Activated T-cell treated with anti-CD3 and anti-CD28 coated beads, Interleukin-2, amount 50 U/mL, for 72 hours (primary cell): ENCODE measurements at regions not wholly inside any gene's neighbourhood (a gene's known extent, or its start where the extent isn't known, plus 50 kb on each side); places are given as distances from the start of the nearest gene placed in this dataset.
"Not testable (repeated sequence)": the region's sequence is repeated elsewhere in the genome, so short reads cannot be mapped to it uniquely, and the experiment has no call there.

Experiments
- ATAC-seq, 2 donors: fragments of 150-1000 bp; cut with Tn5 transposase; replicated peaks in 1 of 2; 2 replicates each; pipeline ENCODE4 v1.10.0; 2021; ENCODE audit warnings: moderate library complexity in 2 of 2, mild to moderate bottlenecking in 1 of 2
- DNase-seq, 2 donors: peaks; one replicate each; pipeline ENCODE4 v3.0.0; 2021 to 2022; ENCODE audit warnings: mixed read lengths in 1 of 2
- H3K27ac Mint-ChIP-seq: one replicate; pipeline ENCODE4 v1.8.0; 2022; ENCODE audit warnings: mild to moderate bottlenecking, moderate library complexity, mixed read lengths
- H3K27me3 Mint-ChIP-seq: one replicate; pipeline ENCODE4 v1.8.0; 2022; ENCODE audit warnings: low read depth, mixed read lengths
- H3K36me3 Mint-ChIP-seq, 2 donors: one replicate each; pipeline ENCODE4 v1.8.0; 2022; ENCODE audit warnings: mixed read lengths in 2 of 2, mild to moderate bottlenecking in 1 of 2; ENCODE audit not compliant: insufficient read depth in 2 of 2
- H3K4me1 Mint-ChIP-seq: one replicate; pipeline ENCODE4 v1.8.0; 2022; ENCODE audit warnings: low read depth, mixed read lengths
- H3K4me3 Mint-ChIP-seq, 2 donors: one replicate each; pipeline ENCODE4 v1.8.0; 2022; ENCODE audit warnings: mild to moderate bottlenecking in 2 of 2, mixed read lengths in 2 of 2, moderate library complexity in 2 of 2
- H3K9me3 Mint-ChIP-seq, 2 donors: one replicate each; pipeline ENCODE4 v1.8.0; 2022; ENCODE audit warnings: mixed read lengths in 2 of 2

- H3K4me3 Mint-ChIP-seq, ATAC-seq, DNase-seq: not testable (repeated sequence)
Observed at GRCh38 chr1:144065299-144066060, 93.7 kb upstream of the FAM72C start.

DNA sequence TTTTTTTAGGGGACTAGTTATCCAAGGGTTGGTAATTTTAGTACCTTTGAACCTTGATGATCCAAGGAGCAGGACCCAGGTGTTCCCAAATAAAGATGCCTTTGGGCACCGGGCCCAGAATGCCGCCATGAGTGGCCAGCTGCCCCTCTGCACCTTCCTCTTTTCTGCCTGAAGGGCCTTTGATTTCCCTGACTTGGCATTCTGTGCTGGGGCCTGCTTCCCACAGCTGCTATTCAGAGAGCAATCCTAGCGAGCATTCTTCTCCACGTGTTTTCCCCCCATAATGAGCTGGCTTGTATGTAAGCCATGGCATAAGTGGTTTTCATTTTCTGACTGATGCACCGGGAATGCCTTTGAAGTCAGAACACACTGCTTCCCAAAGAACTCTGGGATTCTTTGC is 77.6 kb upstream of the FAM72C start:
- H3K4me3 Mint-ChIP-seq, DNase-seq, H3K27me3 Mint-ChIP-seq, H3K9me3 Mint-ChIP-seq, ATAC-seq, H3K27ac Mint-ChIP-seq, H3K4me1 Mint-ChIP-seq, H3K36me3 Mint-ChIP-seq: not testable (repeated sequence)

More at GRCh38 chr1:144065299-144066060, 93.7 kb upstream of the FAM72C start:
- H3K36me3 Mint-ChIP-seq, H3K4me1 Mint-ChIP-seq, H3K9me3 Mint-ChIP-seq, H3K27me3 Mint-ChIP-seq, H3K27ac Mint-ChIP-seq: not testable (repeated sequence)

DNA sequence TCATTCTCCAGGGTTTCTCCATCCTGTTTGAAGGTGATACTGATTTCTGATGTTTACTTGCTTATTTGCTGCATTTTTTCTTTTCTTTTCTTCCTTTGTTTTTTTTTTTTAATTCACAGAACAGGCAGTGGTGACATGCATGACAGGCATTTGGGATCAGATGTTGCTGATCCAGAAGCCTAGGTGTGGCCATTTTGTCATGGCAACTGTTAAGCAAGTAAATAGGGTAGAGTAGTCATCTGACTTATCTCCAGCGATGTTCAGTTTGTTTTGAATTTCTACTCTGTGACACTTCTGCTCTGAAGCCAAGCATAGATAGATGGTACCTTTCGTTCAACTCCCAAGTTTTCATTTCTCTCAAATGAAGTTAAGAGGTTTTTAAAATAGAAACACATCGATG is 74.9 kb upstream of the FAM72C start:
- not testable (repeated sequence) for H3K27me3 Mint-ChIP-seq, DNase-seq, H3K9me3 Mint-ChIP-seq, H3K4me3 Mint-ChIP-seq, H3K4me1 Mint-ChIP-seq, ATAC-seq, H3K36me3 Mint-ChIP-seq, H3K27ac Mint-ChIP-seq

DNA sequence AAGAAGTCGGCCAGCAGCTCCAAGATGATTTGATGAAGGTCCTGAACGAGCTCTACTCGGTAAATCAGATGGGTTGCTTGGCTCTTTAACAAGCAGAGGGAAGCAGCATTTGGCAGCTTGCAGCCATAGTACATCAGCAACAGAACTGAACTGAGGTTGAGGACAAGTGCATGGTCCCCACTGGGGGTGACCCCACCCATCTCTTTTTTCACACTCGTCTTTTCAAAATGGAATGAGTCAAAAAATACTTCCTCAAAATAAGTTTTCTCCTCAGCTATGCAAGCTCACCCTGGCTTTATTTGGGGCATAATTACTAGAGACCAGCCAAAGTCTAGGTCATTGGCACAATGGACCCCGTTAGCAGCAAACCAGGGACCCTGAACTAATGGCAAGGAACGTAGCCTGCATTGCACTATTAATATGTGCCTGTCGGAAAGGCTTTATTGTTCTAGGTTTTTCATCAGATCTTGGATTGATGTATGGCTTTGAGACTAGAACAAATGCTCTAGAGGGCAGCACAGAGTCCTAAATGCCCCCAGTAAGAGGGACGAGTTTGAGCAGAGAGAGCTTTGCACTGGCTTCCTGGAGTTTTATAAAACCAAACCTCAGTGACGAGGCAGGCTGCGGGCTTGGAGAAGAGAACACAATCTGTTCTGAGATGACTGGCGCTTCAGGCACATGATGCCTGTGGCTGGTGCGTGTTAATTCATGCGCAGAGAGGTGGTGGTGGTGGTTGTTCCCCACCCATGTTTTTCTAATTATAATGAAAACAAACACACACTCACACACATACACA is 74.2 kb upstream of the FAM72C start:
- H3K36me3 Mint-ChIP-seq, H3K4me1 Mint-ChIP-seq, H3K9me3 Mint-ChIP-seq, H3K27me3 Mint-ChIP-seq, H3K27ac Mint-ChIP-seq, H3K4me3 Mint-ChIP-seq: not testable (repeated sequence)
- peak in 1 of 2 donors; percentile 48 for DNase-seq
- ATAC-seq: peak; percentile 86 to 98

DNA sequence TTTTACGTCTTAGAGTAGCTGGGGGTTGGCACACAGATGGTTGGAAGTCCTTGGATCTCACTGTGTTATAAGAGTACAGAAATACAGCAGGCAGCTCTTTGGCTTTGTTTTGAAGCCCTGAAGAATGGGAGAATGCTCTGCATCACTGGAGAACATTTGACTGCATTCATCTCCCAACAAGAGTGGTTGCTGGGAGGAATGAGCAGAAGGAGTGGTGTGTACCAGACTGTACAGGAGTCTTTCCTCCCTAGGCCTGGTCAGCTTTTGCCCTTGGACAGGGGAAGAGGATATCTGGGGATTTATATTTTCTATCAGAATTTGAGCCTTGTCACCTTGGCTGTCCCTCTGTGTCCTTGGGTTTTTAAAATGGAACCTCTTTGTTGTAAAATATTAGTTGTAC is 70.5 kb upstream of the FAM72C start:
- not testable (repeated sequence) for ATAC-seq

GRCh38 chr1:144040293-144040692 is 68.5 kb upstream of the FAM72C start:
- not testable (repeated sequence) for ATAC-seq, H3K27me3 Mint-ChIP-seq, H3K4me1 Mint-ChIP-seq, DNase-seq, H3K27ac Mint-ChIP-seq, H3K4me3 Mint-ChIP-seq, H3K9me3 Mint-ChIP-seq, H3K36me3 Mint-ChIP-seq

More for the DNA sequence above, 70.5 kb upstream of the FAM72C start:
- not testable (repeated sequence) for H3K4me3 Mint-ChIP-seq, H3K27ac Mint-ChIP-seq, DNase-seq, H3K4me1 Mint-ChIP-seq, H3K9me3 Mint-ChIP-seq, H3K36me3 Mint-ChIP-seq, H3K27me3 Mint-ChIP-seq

- not testable (repeated sequence) for H3K27me3 Mint-ChIP-seq, H3K4me3 Mint-ChIP-seq, ATAC-seq
Observed at GRCh38 chr1:144034045-144034444, 62.3 kb upstream of the FAM72C start.

GRCh38 chr1:144031550-144031949 is 59.8 kb upstream of the FAM72C start:
- H3K36me3 Mint-ChIP-seq, H3K4me1 Mint-ChIP-seq, ATAC-seq, H3K27me3 Mint-ChIP-seq, H3K27ac Mint-ChIP-seq, H3K4me3 Mint-ChIP-seq, DNase-seq, H3K9me3 Mint-ChIP-seq: not testable (repeated sequence)

More at GRCh38 chr1:144034045-144034444, 62.3 kb upstream of the FAM72C start:
- not testable (repeated sequence) for H3K4me1 Mint-ChIP-seq, H3K9me3 Mint-ChIP-seq, H3K36me3 Mint-ChIP-seq, H3K27ac Mint-ChIP-seq, DNase-seq

- not testable (repeated sequence) for H3K36me3 Mint-ChIP-seq, DNase-seq, H3K4me3 Mint-ChIP-seq, H3K4me1 Mint-ChIP-seq, H3K27me3 Mint-ChIP-seq, H3K27ac Mint-ChIP-seq, H3K9me3 Mint-ChIP-seq
- peak; percentile 89 to 94 for ATAC-seq
Observed at GRCh38 chr1:144026022-144026421, 54.2 kb upstream of the FAM72C start.

DNA sequence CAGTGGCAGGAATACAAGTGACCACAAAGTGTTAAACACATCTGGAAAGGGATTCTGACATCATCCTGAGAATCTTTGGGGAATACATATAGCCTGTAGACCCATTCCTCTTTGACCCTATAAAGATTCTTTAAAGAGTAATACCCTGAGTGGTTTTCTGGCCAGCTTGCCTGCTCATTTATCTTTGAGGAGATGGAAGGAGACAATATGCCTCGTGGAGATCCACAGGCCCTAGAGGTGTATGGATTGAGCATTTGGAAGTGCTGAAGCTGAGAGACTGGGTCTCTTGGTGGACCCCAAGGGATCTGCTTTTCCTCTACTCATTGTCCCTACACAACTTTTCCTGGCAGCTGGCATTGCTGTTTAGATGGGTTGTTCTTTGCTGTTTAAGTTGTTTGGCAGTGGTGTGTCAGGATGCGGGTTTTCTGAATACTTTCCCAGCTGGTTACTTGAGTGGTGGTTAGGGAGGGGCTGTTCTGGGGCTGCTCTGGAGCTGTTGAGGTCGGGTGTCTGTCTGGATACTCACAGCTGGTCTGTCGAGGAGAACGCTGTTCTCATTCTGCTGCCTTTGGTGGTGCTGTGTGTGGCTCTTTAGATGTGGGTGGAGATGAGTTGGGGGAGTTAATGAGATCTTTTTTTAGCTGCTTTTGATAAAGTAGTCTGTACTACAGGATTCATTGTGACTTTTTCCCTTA is 50.1 kb upstream of the FAM72C start:
- H3K4me1 Mint-ChIP-seq, H3K9me3 Mint-ChIP-seq, H3K36me3 Mint-ChIP-seq, ATAC-seq, H3K27me3 Mint-ChIP-seq, H3K4me3 Mint-ChIP-seq, DNase-seq, H3K27ac Mint-ChIP-seq: not testable (repeated sequence)
